GM23248 (cell line): ENCODE measurements at regions not wholly inside any gene's neighbourhood (a gene's known extent, or its start where the extent isn't known, plus 50 kb on each side); places are given as distances from the start of the nearest gene placed in this dataset.

Experiments
- DNase-seq: peaks from one replicate; pipeline ENCODE4 v3.0.0-alpha.2; 2015
- H2AFZ ChIP-seq: fragments of 200-600 bp; sonication (generic); 2 replicates; pipeline ENCODE4 v1.6.1; 2016; ENCODE audit warnings: antibody characterized with exemption
- H3F3A ChIP-seq: fragments of 200-600 bp; sonication (generic); 2 replicates; pipeline ENCODE4 v1.6.1; 2016; ENCODE audit warnings: mild to moderate bottlenecking, antibody characterized with exemption, mixed run types; ENCODE audit not compliant: insufficient read depth
- H3K27ac ChIP-seq: fragments of 200-600 bp; sonication (generic); 2 replicates; pipeline ENCODE4 v1.5.1; 2016; ENCODE audit warnings: mild to moderate bottlenecking
- H3K27me3 ChIP-seq: fragments of 200-600 bp; sonication (generic); replicated peaks from 2 replicates; pipeline ENCODE4 v1.6.1; 2016; ENCODE audit warnings: mild to moderate bottlenecking; ENCODE audit not compliant: insufficient read depth
- H3K36me3 ChIP-seq: fragments of 200-600 bp; sonication (generic); 2 replicates; pipeline ENCODE4 v1.6.1; 2016; ENCODE audit warnings: low read depth, mild to moderate bottlenecking
- H3K4me1 ChIP-seq: fragments of 200-600 bp; sonication (generic); 2 replicates; pipeline ENCODE4 v1.6.1; 2016; ENCODE audit warnings: mild to moderate bottlenecking; ENCODE audit not compliant: insufficient read depth
- H3K4me2 ChIP-seq: fragments of 200-600 bp; sonication (generic); one replicate; pipeline ENCODE4 v1.6.1; 2016; ENCODE audit warnings: mild to moderate bottlenecking; ENCODE audit not compliant: unreplicated experiment
- H3K4me3 ChIP-seq: fragments of 200-600 bp; sonication (generic); 2 replicates; pipeline ENCODE4 v1.5.1; 2016; ENCODE audit warnings: mild to moderate bottlenecking
- H3K79me2 ChIP-seq: fragments of 200-600 bp; sonication (generic); 2 replicates; pipeline ENCODE4 v1.6.1; 2016; ENCODE audit warnings: mild to moderate bottlenecking; ENCODE audit not compliant: insufficient read depth
- H3K9ac ChIP-seq: fragments of 200-600 bp; sonication (generic); 2 replicates; pipeline ENCODE4 v1.6.1; 2016; ENCODE audit warnings: mild to moderate bottlenecking
- H3K9me2 ChIP-seq: fragments of 200-600 bp; sonication (generic); 2 replicates; pipeline ENCODE4 v1.6.1; 2016; ENCODE audit warnings: mixed run types, mild to moderate bottlenecking, moderate library complexity; ENCODE audit not compliant: insufficient read depth
- H3K9me3 ChIP-seq: fragments of 200-600 bp; sonication (generic); one replicate; pipeline ENCODE4 v1.6.1; 2017; ENCODE audit warnings: low read depth
- H4K20me1 ChIP-seq: fragments of 200-600 bp; sonication (generic); 2 replicates; pipeline ENCODE4 v1.6.0; 2016; ENCODE audit not compliant: insufficient read depth
- EZH2 ChIP-seq: fragments of 200-600 bp; sonication (generic); IDR thresholded peaks from 2 replicates; pipeline ENCODE4 v1.6.1; 2018; ENCODE audit warnings: antibody characterized with exemption, mild to moderate bottlenecking; ENCODE audit not compliant: insufficient read depth, poor library complexity, severe bottlenecking
- EZH2phosphoT487 ChIP-seq: fragments of 200-600 bp; sonication (generic); IDR thresholded peaks from 2 replicates; pipeline ENCODE4 v1.6.1; 2018; ENCODE audit warnings: antibody characterized with exemption, moderate library complexity, mild to moderate bottlenecking, low read depth; ENCODE audit not compliant: insufficient read depth
- WGBS, 2 experiments: methylation state at CpG; one replicate each; pipeline ENCODE4 v1.1.6; 2015 to 2017; ENCODE audit warnings: low lambda C conversion rate in 2 of 2, low coverage in 1 of 2; ENCODE audit errors: missing lambda C conversion rate in 2 of 2; 5-methylcytosine and 5-hydroxymethylcytosine counted together
- in situ Hi-C: fragments of 300-500 bp; cut with MboI; formaldehyde crosslinking; loops from 2 replicates; pipeline ENCODE4 v1.15.0; 2020

GRCh38 chr6:148203281-148203925 is 139.2 kb upstream of the SASH1 start:
- WGBS, 2 experiments: 54 to 58% methylated on average over 9 of the region's 9 CpGs
- peak overlapping the region; percentile 30 for H3K27ac ChIP-seq
- 0 out of 2 replicates have a peak overlapping the region, but pooled peaks have one; percentile 3 for H3K4me3 ChIP-seq

GRCh38 chr6:148203970-148204369 is 138.7 kb upstream of the SASH1 start:
- Histone ChIP-seq H3K4me2 (peak overlapping the region; percentile 42), H3K27ac (peak overlapping the region; percentile 30), H3K4me3 (0 out of 2 replicates have a peak overlapping the region, but pooled peaks have one; percentile 3), H3F3A (peaks cover 15% of the 10 kb centered on the region), H3K9ac (no peak overlapping the region), H3K4me1 (no peaks in the 10 kb centered on the region; the same call in 1 of the 2 replicates), H3K27me3 (no peaks in the 10 kb centered on the region), H3K36me3 (no peaks in the 10 kb centered on the region), H2AFZ (0 out of 2 replicates have a peak overlapping the region, but pooled peaks have one; percentile 6), H4K20me1 (no peaks in the 10 kb centered on the region), H3K9me2 (no peaks in the 10 kb centered on the region), H3K79me2 (no peaks in the 10 kb centered on the region), H3K9me3 (no peaks in the 10 kb centered on the region)
- TF ChIP-seq EZH2phosphoT487: peak; percentile 88; the same call in 1 of the 2 replicates
- TF ChIP-seq EZH2: no peak
- in situ Hi-C loops: no loop called here
- WGBS, 2 experiments: 31 to 36% methylated on average over 9 of the region's 9 CpGs
- peak; percentile 71 for DNase-seq

More at GRCh38 chr6:148203281-148203925, 139.2 kb upstream of the SASH1 start:
- H3K36me3 ChIP-seq: no peaks in the 10 kb centered on the region
- in situ Hi-C loops: no loop called here
- no peaks in the 10 kb centered on the region for H4K20me1 ChIP-seq
- no peaks in the 10 kb centered on the region for H3K9me3 ChIP-seq
- H3F3A ChIP-seq: peaks cover 15% of the 10 kb centered on the region
- H3K9ac ChIP-seq: no peak overlapping the region
- H3K4me2 ChIP-seq: peak overlapping the region; percentile 42
- H3K4me1 ChIP-seq: no peaks in the 10 kb centered on the region; the same call in 1 of the 2 replicates
- H3K27me3 ChIP-seq: no peaks in the 10 kb centered on the region
- H3K9me2 ChIP-seq: no peaks in the 10 kb centered on the region
- no peaks in the 10 kb centered on the region for H3K79me2 ChIP-seq
- TF ChIP-seq EZH2phosphoT487 (no peak), EZH2 (no peak)
- H2AFZ ChIP-seq: 0 out of 2 replicates have a peak overlapping the region, but pooled peaks have one; percentile 6
- DNase-seq: peak; percentile 62

GRCh38 chr6:148208298-148208697 is 134.3 kb upstream of the SASH1 start:
- no peaks in the 10 kb centered on the region for H3K36me3 ChIP-seq
- H3K27me3 ChIP-seq: no peaks in the 10 kb centered on the region
- no peak overlapping the region for H2AFZ ChIP-seq
- no peaks in the 10 kb centered on the region for H3K79me2 ChIP-seq
- H3K27ac ChIP-seq: no peak overlapping the region
- no peak for DNase-seq
- H3K4me1 ChIP-seq: no peaks in the 10 kb centered on the region; the same call in 1 of the 2 replicates
- no peak overlapping the region for H3K9ac ChIP-seq
- H3K9me3 ChIP-seq: no peaks in the 10 kb centered on the region
- H3F3A ChIP-seq: peaks cover 14% of the 10 kb centered on the region
- H3K4me2 ChIP-seq: no peak overlapping the region
- H3K4me3 ChIP-seq: no peak overlapping the region
- no peaks in the 10 kb centered on the region for H3K9me2 ChIP-seq
- in situ Hi-C loops: no loop called here
- H4K20me1 ChIP-seq: no peaks in the 10 kb centered on the region
- WGBS, 2 experiments: 91 to 93% methylated on average over 3 of the region's 3 CpGs
- TF ChIP-seq EZH2phosphoT487 (no peak), EZH2 (no peak)

DNA sequence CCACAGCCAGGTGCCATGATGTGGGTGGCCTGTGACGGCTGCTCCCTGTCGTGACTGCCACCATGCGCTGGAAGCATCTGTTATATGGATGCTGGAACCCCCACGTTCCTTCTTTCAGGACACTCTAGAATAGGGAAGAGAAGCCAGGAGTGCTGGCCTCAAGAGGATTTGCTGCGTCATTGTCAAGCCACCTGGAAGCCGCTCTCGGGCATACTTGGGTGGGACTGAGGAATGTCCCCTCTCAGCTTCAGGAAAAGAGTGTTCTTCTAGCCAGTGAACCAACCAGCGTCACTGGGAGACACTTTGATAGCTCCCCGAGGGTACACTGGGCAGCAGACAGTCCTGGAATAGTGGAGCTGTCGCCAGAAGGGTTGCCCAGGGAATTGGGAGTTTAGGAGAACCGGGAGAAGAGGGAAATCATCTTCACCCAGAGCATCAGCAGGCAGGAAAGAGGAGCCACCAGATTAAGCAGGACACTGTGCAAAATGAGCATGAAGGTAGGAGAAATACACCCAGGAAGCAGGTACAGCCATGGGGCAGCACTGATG is 130.8 kb upstream of the SASH1 start:
- WGBS, 2 experiments: 85 to 86% methylated on average over 11 of the region's 11 CpGs

More for the DNA sequence above, 130.8 kb upstream of the SASH1 start:
- H3K36me3 ChIP-seq: no peaks in the 10 kb centered on the region
- no peaks in the 10 kb centered on the region for H3K79me2 ChIP-seq
- no peaks in the 10 kb centered on the region for H3K4me1 ChIP-seq
- in situ Hi-C loops: no loop called here
- H3K9me2 ChIP-seq: no peaks in the 10 kb centered on the region
- H3K27me3 ChIP-seq: no peaks in the 10 kb centered on the region
- H3K4me2 ChIP-seq: no peak overlapping the region
- no peak overlapping the region for H3K9ac ChIP-seq
- H3K4me3 ChIP-seq: no peak overlapping the region
- H3K9me3 ChIP-seq: no peaks in the 10 kb centered on the region
- no peaks in the 10 kb centered on the region for H4K20me1 ChIP-seq
- no peaks in the 10 kb centered on the region for H3F3A ChIP-seq
- no peak for DNase-seq
- no peak overlapping the region for H2AFZ ChIP-seq
- no peak overlapping the region for H3K27ac ChIP-seq
- TF ChIP-seq EZH2phosphoT487 (no peak), EZH2 (no peak)
